Thymus (tissue), 11 donors: ENCODE measurements at regions not wholly inside any gene's neighbourhood (a gene's known extent, or its start where the extent isn't known, plus 50 kb on each side); places are given as distances from the start of the nearest gene placed in this dataset.

Experiments used
- DNase-seq, 9 donors: peaks; one replicate each; pipeline ENCODE4 v3.0.0-alpha.2; 2013; ENCODE audit warnings: low spot score in 9 of 9, low read depth in 6 of 9, missing footprints in 1 of 9
- H3K27ac ChIP-seq, 2 donors: one replicate each; pipeline ENCODE4 v1.5.1; 2013; ENCODE audit warnings: control low read depth in 1 of 2, low read depth in 1 of 2, low read length in 1 of 2, mild to moderate bottlenecking in 1 of 2, moderate library complexity in 1 of 2
- H3K27me3 ChIP-seq, 2 donors: one replicate each; pipeline ENCODE4 v1.5.1; 2013; ENCODE audit warnings: low read length in 1 of 2; ENCODE audit not compliant: control insufficient read depth in 2 of 2, insufficient read depth in 1 of 2
- H3K36me3 ChIP-seq, 2 donors: one replicate each; pipeline ENCODE4 v1.5.1; 2013; ENCODE audit warnings: low read length in 1 of 2, mild to moderate bottlenecking in 1 of 2, moderate library complexity in 1 of 2; ENCODE audit not compliant: control insufficient read depth in 2 of 2, insufficient read depth in 2 of 2
- H3K4me1 ChIP-seq, 2 donors: one replicate each; pipeline ENCODE4 v1.5.1; 2013; ENCODE audit warnings: low read length in 2 of 2; ENCODE audit not compliant: control insufficient read depth in 2 of 2, insufficient read depth in 2 of 2
- H3K4me3 ChIP-seq, 2 donors: one replicate each; pipeline ENCODE4 v1.5.1; 2013; ENCODE audit warnings: low read length in 2 of 2, control low read depth in 1 of 2, mild to moderate bottlenecking in 1 of 2
- H3K9me3 ChIP-seq, 2 donors: one replicate each; pipeline ENCODE4 v1.5.1; 2013; ENCODE audit warnings: low read length in 1 of 2, mild to moderate bottlenecking in 1 of 2; ENCODE audit not compliant: control insufficient read depth in 2 of 2, insufficient read depth in 1 of 2
- WGBS: extraction: QIAGEN DNeasy Blood & Tissue Kit; methylation state at CpG from one replicate; pipeline ENCODE4 v1.1.7; 2013; 5-methylcytosine and 5-hydroxymethylcytosine counted together
- donor health status: healthy.

DNA sequence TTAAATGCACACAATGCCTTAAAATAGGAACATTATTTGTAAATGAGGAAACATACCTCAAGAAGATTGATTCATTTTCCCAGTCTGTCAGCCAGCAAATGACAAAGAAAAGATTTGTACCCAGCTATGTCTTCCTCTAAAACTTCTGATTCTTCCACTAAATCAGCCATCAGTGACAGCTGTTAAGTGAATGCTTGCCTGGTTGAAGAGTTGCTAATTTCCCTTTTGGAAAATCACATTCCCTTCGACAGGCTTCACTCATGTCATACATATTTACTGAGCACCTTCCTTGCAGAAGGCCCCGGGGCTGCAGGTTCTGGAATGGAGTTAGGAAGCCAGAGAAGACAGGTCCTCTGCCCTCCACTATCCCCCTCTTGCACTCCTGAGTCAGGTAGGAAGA is 112.0 kb upstream of the SLC66A3 start:
- no peak overlapping the region for H3K4me3 ChIP-seq
- WGBS: 74% methylated on average over 2 of the region's 2 CpGs
- peaks cover 0 to 4% of the 10 kb centered on the region in 2 donors for H3K27me3 ChIP-seq
- no peak overlapping the region for H3K27ac ChIP-seq
- no peak for DNase-seq
- H3K4me1 ChIP-seq: no peaks in the 10 kb centered on the region
- H3K9me3 ChIP-seq: peaks cover 0 to 4% of the 10 kb centered on the region in 2 donors
- H3K36me3 ChIP-seq: no peaks in the 10 kb centered on the region

DNA sequence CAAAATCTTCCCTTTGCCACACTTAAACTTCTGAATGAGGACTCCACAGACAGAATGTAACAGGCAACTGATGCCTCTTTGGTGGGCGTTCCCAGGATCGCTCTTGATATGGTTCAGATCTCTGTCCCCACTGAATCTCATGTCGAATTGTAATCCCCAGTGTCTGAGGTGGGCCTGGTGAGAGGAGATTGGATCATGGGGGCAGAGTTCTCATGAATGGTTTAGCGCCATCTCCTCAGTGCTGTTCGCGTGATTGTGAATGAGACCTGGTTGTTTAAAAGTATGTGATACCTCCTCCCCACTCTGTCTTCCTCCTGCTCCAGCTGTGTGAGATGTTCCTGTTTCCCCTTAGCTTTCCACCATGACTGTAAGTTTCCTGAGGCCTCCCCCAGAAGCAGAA is 111.1 kb upstream of the SLC66A3 start:
- Histone ChIP-seq H3K4me1 (no peaks in the 10 kb centered on the region), H3K4me3 (no peak overlapping the region), H3K9me3 (peaks cover 0 to 4% of the 10 kb centered on the region in 2 donors), H3K27me3 (peaks cover 0 to 4% of the 10 kb centered on the region in 2 donors), H3K36me3 (no peaks in the 10 kb centered on the region), H3K27ac (no peak overlapping the region)
- 89% methylated on average over 6 of the region's 6 CpGs for WGBS
- no peak for DNase-seq

DNA sequence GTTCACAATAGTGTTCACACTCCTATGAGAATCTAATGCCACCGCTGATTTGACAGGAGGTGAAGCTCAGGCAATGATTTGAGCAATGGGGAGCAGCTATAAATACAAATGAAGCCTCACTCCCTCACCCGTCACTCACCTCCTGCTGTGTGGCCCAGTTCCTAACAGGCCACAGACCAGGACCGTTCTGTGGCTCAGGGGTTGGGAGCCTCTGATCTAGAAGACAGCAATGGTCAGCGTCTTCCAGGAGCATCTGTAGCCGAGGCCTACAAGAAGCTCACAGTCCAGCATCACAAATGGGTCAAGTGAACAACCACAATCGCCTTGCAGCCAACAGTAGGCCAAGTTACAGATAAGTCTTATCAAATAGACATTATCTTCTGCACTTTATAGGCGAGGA is 110.0 kb upstream of the SLC66A3 start:
- Histone ChIP-seq H3K27ac (no peak overlapping the region), H3K27me3 (peaks cover 0 to 4% of the 10 kb centered on the region in 2 donors), H3K9me3 (no peaks in the 10 kb centered on the region), H3K36me3 (no peaks in the 10 kb centered on the region), H3K4me3 (no peak overlapping the region), H3K4me1 (no peaks in the 10 kb centered on the region)
- no peak for DNase-seq
- WGBS: 97% methylated on average over 7 of the region's 7 CpGs

GRCh38 chr2:11048335-11049008 is 106.8 kb upstream of the SLC66A3 start:
- no peaks in the 10 kb centered on the region for H3K27me3 ChIP-seq
- H3K4me3 ChIP-seq: no peak overlapping the region
- DNase-seq: no peak
- no peak overlapping the region for H3K27ac ChIP-seq
- WGBS: 93% methylated on average over 14 of the region's 14 CpGs
- no peaks in the 10 kb centered on the region for H3K9me3 ChIP-seq
- H3K4me1 ChIP-seq: no peaks in the 10 kb centered on the region
- H3K36me3 ChIP-seq: no peaks in the 10 kb centered on the region

DNA sequence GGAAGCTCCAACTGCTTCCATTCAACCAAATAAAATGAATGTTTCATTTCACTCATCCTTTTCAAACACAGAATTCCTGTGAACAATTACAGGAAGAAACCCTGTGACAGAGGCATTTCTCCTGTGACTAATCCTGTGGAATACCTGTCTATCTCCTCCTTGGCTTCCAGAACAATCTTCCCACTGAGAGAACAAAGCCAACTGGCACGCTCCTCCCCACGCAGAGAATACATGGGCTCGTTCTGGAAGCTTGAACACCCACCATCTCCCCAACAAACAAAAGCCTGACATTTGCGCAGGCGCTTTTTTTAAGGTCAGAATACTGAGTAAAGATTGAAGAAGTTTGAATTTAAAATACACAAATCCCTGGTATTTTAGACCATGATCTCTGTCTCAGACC is 104.7 kb upstream of the SLC66A3 start:
- H3K27me3 ChIP-seq: no peaks in the 10 kb centered on the region
- DNase-seq: no peak
- no peaks in the 10 kb centered on the region for H3K36me3 ChIP-seq
- H3K4me3 ChIP-seq: no peak overlapping the region
- no peak overlapping the region for H3K27ac ChIP-seq
- 92% methylated on average over 5 of the region's 5 CpGs for WGBS
- H3K9me3 ChIP-seq: no peaks in the 10 kb centered on the region
- H3K4me1 ChIP-seq: no peaks in the 10 kb centered on the region

- DNase-seq: no peak
Measured at GRCh38 chr2:11051280-11051679, 104.0 kb upstream of the SLC66A3 start.

DNA sequence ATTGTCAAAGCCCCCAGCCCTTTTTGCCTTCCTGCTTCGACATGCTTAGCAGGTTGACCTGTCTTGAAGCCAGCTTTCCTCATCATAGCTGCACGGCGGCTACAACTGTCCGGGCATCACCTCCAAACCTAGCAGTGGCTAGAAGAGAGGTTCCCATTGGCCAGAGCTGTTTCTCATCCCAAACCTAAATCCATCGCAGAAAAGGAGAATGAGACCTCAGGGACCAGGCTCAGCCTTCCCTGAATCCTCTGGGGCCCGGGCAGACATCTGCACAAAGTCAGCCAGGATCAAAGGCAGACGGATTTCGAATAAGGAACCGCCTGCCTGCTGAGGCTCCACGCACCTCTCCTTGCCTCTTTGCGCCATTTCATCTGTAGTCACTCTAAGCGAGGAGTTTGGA is 101.7 kb upstream of the SLC66A3 start:
- Histone ChIP-seq H3K27me3 (peaks cover 0 to 4% of the 10 kb centered on the region in 2 donors), H3K4me1 (no peaks in the 10 kb centered on the region), H3K36me3 (no peaks in the 10 kb centered on the region), H3K27ac (no peak overlapping the region), H3K4me3 (no peak overlapping the region), H3K9me3 (no peaks in the 10 kb centered on the region)
- 95% methylated on average over 12 of the region's 12 CpGs for WGBS
- DNase-seq: no peak

More at GRCh38 chr2:11051280-11051679, 104.0 kb upstream of the SLC66A3 start:
- no peaks in the 10 kb centered on the region for H3K9me3 ChIP-seq
- H3K27ac ChIP-seq: no peak overlapping the region
- no peaks in the 10 kb centered on the region for H3K4me1 ChIP-seq
- WGBS: 96% methylated on average over 9 of the region's 9 CpGs
- no peak overlapping the region for H3K4me3 ChIP-seq
- H3K36me3 ChIP-seq: no peaks in the 10 kb centered on the region
- H3K27me3 ChIP-seq: no peaks in the 10 kb centered on the region

- H3K27ac ChIP-seq: no peak overlapping the region
- H3K27me3 ChIP-seq: peaks cover 0 to 4% of the 10 kb centered on the region in 2 donors
- no peaks in the 10 kb centered on the region for H3K36me3 ChIP-seq
- H3K4me1 ChIP-seq: no peaks in the 10 kb centered on the region
- 94% methylated on average over 14 of the region's 14 CpGs for WGBS
- H3K9me3 ChIP-seq: no peaks in the 10 kb centered on the region
- DNase-seq: no peak
- H3K4me3 ChIP-seq: no peak overlapping the region
Measured at GRCh38 chr2:11054783-11055678, 100.2 kb upstream of the SLC66A3 start.

DNA sequence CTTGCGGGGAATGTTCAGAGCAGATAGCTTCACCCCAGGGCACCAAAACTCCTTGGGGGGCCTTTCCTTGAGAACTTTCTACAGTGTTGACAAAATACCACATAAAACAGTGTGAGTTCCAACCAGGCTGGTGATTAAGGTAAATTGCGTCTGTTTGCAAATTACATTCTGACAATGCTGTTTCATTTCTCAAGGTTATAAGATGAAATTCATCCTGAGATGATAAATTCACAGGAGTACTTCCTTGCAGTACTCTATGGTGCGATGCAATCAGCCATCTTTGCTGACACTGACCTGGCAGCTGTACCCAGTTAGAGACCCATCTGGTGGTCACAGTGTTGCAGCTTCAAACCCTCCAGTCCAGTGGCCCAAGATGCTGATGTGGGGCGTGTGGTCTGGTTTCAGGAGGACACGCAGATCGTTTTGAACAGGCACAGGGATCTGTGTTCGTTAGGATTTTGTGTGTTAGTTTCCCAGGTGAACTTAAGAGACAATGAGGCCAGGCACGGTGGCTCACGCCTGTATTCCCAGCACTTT is 99.5 kb upstream of the SLC66A3 start:
- Histone ChIP-seq H3K9me3 (no peaks in the 10 kb centered on the region), H3K4me3 (no peak overlapping the region), H3K27ac (no peak overlapping the region), H3K4me1 (no peaks in the 10 kb centered on the region), H3K27me3 (peaks cover 0 to 4% of the 10 kb centered on the region in 2 donors), H3K36me3 (no peaks in the 10 kb centered on the region)
- DNase-seq: no peak
- WGBS: 97% methylated on average over 9 of the region's 9 CpGs
